ENCODE measurements at regions not wholly inside any gene's neighbourhood (a gene's known extent, or its start where the extent isn't known, plus 50 kb on each side); places are given as distances from the start of the nearest gene placed in this dataset.

GRCh38 chrX:124475358-124475757 is 129.0 kb downstream of the SH2D1A start:
- Histone ChIP-seq H3K27ac (ENCODE audit: low read depth in 1 of 2, low read length in 2 of 2) (no peak overlapping the region), H3K9ac (ENCODE audit: low read depth in 1 of 2, low read length in 2 of 2) (no peak overlapping the region), H3K4me1 (ENCODE audit: control insufficient read depth in 4 of 4, insufficient read depth in 4 of 4, low read length in 3 of 4) (no peaks in the 10 kb centered on the region), H3K9me3 (ENCODE audit: control insufficient read depth in 4 of 4, low read length in 3 of 4) (no peaks in the 10 kb centered on the region), H3K4me3 (ENCODE audit: low read depth in 1 of 3, low read length in 3 of 3) (no peak overlapping the region), H3K27me3 (ENCODE audit: control insufficient read depth in 4 of 4, insufficient read depth in 4 of 4, low read length in 3 of 4) (no peaks in the 10 kb centered on the region), H3K36me3 (ENCODE audit: control insufficient read depth in 4 of 4, insufficient read depth in 3 of 4, low read depth in 1 of 4, low read length in 3 of 4) (no peaks in the 10 kb centered on the region)
- DNase-seq (ENCODE audit: low spot score): no peak
- no peak for TF ChIP-seq TAF1 (conservative IDR thresholded peaks at IDR 0.05)
- no peak for TF ChIP-seq FOXA2 (IDR thresholded peaks at IDR 0.05)
- no peak for TF ChIP-seq RAD21 (IDR thresholded peaks at IDR 0.05)
- no peak for TF ChIP-seq ATF3 (IDR thresholded peaks at IDR 0.05)
- no peak for TF ChIP-seq JUND (IDR thresholded peaks at IDR 0.05)
- TF ChIP-seq FOXA1 (IDR thresholded peaks at IDR 0.05): no peak
- TF ChIP-seq ZBTB33 (IDR thresholded peaks at IDR 0.05): no peak
- TF ChIP-seq YY1 (IDR thresholded peaks at IDR 0.05): no peak
- no peak for TF ChIP-seq HNF4G (IDR thresholded peaks at IDR 0.05)
- no peak for TF ChIP-seq CTCF (IDR thresholded peaks at IDR 0.05; ENCODE audit: low read depth, low read length, missing input control)
- TF ChIP-seq HNF4A (conservative IDR thresholded peaks at IDR 0.05): no peak
- WGBS: 75% methylated on average over 2 of the region's 2 CpGs

- no peak overlapping the region for H3K4me3 ChIP-seq (ENCODE audit: low read depth in 1 of 3, low read length in 3 of 3)
- H3K4me1 ChIP-seq (ENCODE audit: control insufficient read depth in 4 of 4, insufficient read depth in 4 of 4, low read length in 3 of 4): no peaks in the 10 kb centered on the region
- no peaks in the 10 kb centered on the region for H3K9me3 ChIP-seq (ENCODE audit: control insufficient read depth in 4 of 4, low read length in 3 of 4)
- WGBS: 93% methylated on average over 2 of the region's 2 CpGs
- TF ChIP-seq HNF4G (IDR thresholded peaks at IDR 0.05): no peak
- H3K27me3 ChIP-seq (ENCODE audit: control insufficient read depth in 4 of 4, insufficient read depth in 4 of 4, low read length in 3 of 4): no peaks in the 10 kb centered on the region
- DNase-seq (ENCODE audit: low spot score): no peak
- no peaks in the 10 kb centered on the region for H3K36me3 ChIP-seq (ENCODE audit: control insufficient read depth in 4 of 4, insufficient read depth in 3 of 4, low read depth in 1 of 4, low read length in 3 of 4)
- H3K27ac ChIP-seq (ENCODE audit: low read depth in 1 of 2, low read length in 2 of 2): no peak overlapping the region
- no peak overlapping the region for H3K9ac ChIP-seq (ENCODE audit: low read depth in 1 of 2, low read length in 2 of 2)
Observed at GRCh38 chrX:124476562-124476961, 130.2 kb downstream of the SH2D1A start.

GRCh38 chrX:124478046-124478445 is 131.7 kb downstream of the SH2D1A start:
- no peak for DNase-seq (ENCODE audit: low spot score)
- 92% methylated on average over 5 of the region's 5 CpGs for WGBS
- TF ChIP-seq RAD21 (IDR thresholded peaks at IDR 0.05) (no peak), HNF4G (IDR thresholded peaks at IDR 0.05) (no peak), ZBTB33 (IDR thresholded peaks at IDR 0.05) (no peak), CTCF (IDR thresholded peaks at IDR 0.05; ENCODE audit: low read depth, low read length, missing input control) (no peak), NR2F2 (IDR thresholded peaks at IDR 0.05) (no peak), SP1 (IDR thresholded peaks at IDR 0.05) (no peak), HNF4A (conservative IDR thresholded peaks at IDR 0.05) (no peak), FOXA1 (IDR thresholded peaks at IDR 0.05) (no peak), MAX (IDR thresholded peaks at IDR 0.05) (no peak), YY1 (IDR thresholded peaks at IDR 0.05) (no peak), FOXA2 (IDR thresholded peaks at IDR 0.05) (no peak), RXRA (IDR thresholded peaks at IDR 0.05) (no peak), TAF1 (conservative IDR thresholded peaks at IDR 0.05) (no peak), EGR1 (IDR thresholded peaks at IDR 0.05; ENCODE audit: low read depth in 2 of 2) (no peak)

More at GRCh38 chrX:124478046-124478445, 131.7 kb downstream of the SH2D1A start:
- no peak overlapping the region for H3K27ac ChIP-seq (ENCODE audit: low read depth in 1 of 2, low read length in 2 of 2)
- H3K9ac ChIP-seq (ENCODE audit: low read depth in 1 of 2, low read length in 2 of 2): no peak overlapping the region
- H3K9me3 ChIP-seq (ENCODE audit: control insufficient read depth in 4 of 4, low read length in 3 of 4): no peaks in the 10 kb centered on the region
- H3K4me3 ChIP-seq (ENCODE audit: low read depth in 1 of 3, low read length in 3 of 3): no peak overlapping the region
- H3K36me3 ChIP-seq (ENCODE audit: control insufficient read depth in 4 of 4, insufficient read depth in 3 of 4, low read depth in 1 of 4, low read length in 3 of 4): no peaks in the 10 kb centered on the region
- H3K4me1 ChIP-seq (ENCODE audit: control insufficient read depth in 4 of 4, insufficient read depth in 4 of 4, low read length in 3 of 4): no peaks in the 10 kb centered on the region
- H3K27me3 ChIP-seq (ENCODE audit: control insufficient read depth in 4 of 4, insufficient read depth in 4 of 4, low read length in 3 of 4): no peaks in the 10 kb centered on the region
